Rectal smooth muscle tissue (tissue), 1 donor: ENCODE measurements at regions not wholly inside any gene's neighbourhood (a gene's known extent, or its start where the extent isn't known, plus 50 kb on each side); places are given as distances from the start of the nearest gene placed in this dataset.

Experiments used
- H3K27ac ChIP-seq: one replicate; pipeline ENCODE4 v1.7.0; 2013; ENCODE audit warnings: low read depth, low read length, inconsistent platforms
- H3K27me3 ChIP-seq: one replicate; pipeline ENCODE4 v1.7.0; 2013; ENCODE audit warnings: low read length; ENCODE audit not compliant: control insufficient read depth, insufficient read depth
- H3K36me3 ChIP-seq: one replicate; pipeline ENCODE4 v1.7.0; 2013; ENCODE audit warnings: low read length; ENCODE audit not compliant: control insufficient read depth, insufficient read depth
- H3K4me1 ChIP-seq: one replicate; pipeline ENCODE4 v1.7.0; 2013; ENCODE audit warnings: low read length; ENCODE audit not compliant: control insufficient read depth, insufficient read depth
- H3K4me3 ChIP-seq: one replicate; pipeline ENCODE4 v1.7.0; 2013; ENCODE audit warnings: low read length
- H3K9ac ChIP-seq: one replicate; pipeline ENCODE4 v1.7.0; 2013; ENCODE audit warnings: low read length

DNA sequence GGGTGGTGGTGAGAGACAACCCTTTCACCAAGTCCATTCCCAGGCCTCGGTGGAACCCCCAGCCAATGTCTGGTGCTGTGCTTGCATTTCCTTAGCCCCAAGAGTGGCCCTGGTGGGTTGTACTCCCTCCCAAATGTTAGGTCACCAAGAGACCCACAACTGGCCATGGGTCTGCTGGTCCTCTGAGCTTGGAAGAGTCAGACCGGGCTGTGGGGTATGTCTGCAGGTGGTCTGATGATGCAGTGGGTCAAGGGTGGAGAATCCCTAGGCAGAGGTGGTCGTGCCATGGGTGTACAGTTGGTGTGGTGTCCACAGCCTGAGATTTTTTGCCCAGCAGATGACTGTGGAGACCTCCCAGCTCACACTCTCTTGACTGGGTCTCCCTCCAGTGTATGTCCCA, 535.7 kb upstream of the CNKSR2 start:
- Histone ChIP-seq H3K9ac (no peak overlapping the region), H3K4me3 (no peak overlapping the region), H3K36me3 (no peaks in the 10 kb centered on the region), H3K27ac (no peak overlapping the region), H3K4me1 (no peaks in the 10 kb centered on the region), H3K27me3 (no peaks in the 10 kb centered on the region)

DNA sequence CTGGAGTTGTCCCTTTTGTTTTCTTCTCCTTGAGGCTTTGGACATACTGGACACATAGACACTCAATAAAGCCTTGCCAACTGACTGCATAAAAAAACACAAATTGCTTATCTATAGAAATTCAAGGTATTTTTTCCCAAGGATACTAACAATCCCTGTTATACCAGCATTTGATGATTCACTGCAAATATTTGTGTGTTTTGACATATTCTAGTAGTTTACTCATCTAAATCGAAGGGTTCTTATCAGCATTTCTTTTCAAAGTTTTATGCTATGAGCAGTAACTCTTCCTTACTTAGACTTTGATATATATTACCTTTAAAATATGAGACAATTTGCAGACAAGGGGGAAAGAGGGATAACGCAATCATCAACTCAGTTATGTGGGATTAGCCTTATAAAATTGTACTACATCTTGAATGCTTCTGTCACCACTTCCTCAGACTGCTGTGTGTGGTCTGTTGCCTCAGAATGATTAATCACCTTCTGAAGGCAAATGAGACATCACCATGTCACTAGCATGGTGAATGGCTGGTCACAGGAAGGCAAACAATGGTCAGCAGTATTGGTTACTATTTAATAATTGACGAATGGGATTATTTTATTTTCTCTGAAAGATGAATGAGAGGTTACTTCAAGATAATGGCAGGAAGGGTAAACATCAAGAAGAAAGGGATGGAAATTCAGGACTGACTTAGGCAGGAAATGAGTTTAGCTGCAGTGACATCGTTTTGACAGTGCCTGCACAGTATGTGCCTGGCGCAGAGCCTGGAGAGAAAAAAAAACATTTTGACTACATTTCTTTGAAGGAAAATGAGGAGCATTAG, 544.3 kb upstream of the CNKSR2 start:
- H3K27me3 ChIP-seq: no peaks in the 10 kb centered on the region
- no peak overlapping the region for H3K9ac ChIP-seq
- no peak overlapping the region for H3K4me3 ChIP-seq
- H3K4me1 ChIP-seq: no peaks in the 10 kb centered on the region
- H3K27ac ChIP-seq: no peak overlapping the region
- H3K36me3 ChIP-seq: no peaks in the 10 kb centered on the region

DNA sequence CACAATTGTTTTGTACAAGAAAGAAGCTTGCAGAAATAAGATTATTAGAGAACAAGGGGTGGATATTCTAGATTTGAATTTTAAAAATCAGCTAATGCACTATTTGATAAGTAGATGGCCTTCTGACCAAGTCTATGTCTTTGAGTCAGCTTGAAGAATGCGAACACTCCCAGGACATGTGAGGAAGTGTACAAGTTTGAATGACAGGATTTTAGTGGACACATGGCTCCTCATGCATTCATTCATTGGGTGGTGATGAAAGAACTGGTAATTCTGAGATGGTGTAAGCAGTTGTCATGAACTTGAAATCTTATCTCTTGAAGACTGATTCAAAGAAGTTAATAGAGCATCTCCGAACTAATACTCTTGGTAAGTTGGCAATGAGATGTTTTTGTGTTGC, 548.2 kb upstream of the CNKSR2 start:
- Histone ChIP-seq H3K4me1 (no peaks in the 10 kb centered on the region), H3K36me3 (no peaks in the 10 kb centered on the region)

DNA sequence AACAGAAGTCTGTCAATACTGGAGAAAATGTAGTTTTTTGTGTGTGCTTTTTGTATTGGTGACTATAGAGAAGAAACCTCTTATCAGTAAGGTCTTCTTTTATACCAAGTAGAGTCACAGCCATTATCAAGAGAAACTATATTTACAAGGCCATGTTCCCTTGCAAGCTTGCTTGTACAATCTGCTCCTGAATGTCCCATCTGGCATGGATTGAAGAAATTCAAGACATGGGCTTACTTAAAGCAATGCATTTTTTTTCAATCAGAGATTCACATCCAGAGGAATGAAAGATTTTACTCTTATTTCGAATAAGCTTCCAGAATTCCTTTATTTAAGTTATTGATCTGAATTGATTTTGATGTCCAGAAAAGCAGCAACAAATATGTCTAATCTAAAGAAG, 537.3 kb upstream of the RPS6KA3 start:
- Histone ChIP-seq H3K4me1 (no peaks in the 10 kb centered on the region), H3K27me3 (no peaks in the 10 kb centered on the region), H3K9ac (no peak overlapping the region), H3K27ac (no peak overlapping the region), H3K36me3 (no peaks in the 10 kb centered on the region), H3K4me3 (no peak overlapping the region)

More for the DNA sequence above, 548.2 kb upstream of the CNKSR2 start:
- Histone ChIP-seq H3K4me3 (no peak overlapping the region), H3K27me3 (no peaks in the 10 kb centered on the region), H3K27ac (no peak overlapping the region), H3K9ac (no peak overlapping the region)

DNA sequence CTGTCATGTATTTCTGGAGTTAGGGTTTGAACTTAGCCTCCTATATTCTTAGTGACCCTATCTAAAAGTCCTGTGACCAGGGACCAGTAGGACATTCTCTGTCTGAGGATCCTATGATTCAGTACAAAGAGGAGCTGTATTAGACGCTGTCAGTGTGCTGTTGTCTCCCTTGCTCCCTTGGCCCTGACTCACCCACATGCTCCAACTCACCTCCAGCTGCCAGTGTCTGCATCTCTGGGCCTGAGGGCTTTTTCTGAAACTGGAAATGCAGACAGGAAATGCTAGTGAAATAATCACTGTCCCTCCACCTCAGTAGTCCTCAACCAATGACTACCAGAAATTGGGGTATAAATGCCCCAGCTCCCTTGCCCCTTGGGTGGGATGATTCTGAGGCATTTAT, 535.3 kb upstream of the RPS6KA3 start:
- H3K4me3 ChIP-seq: no peak overlapping the region
- no peaks in the 10 kb centered on the region for H3K27me3 ChIP-seq
- H3K36me3 ChIP-seq: no peaks in the 10 kb centered on the region
- no peak overlapping the region for H3K9ac ChIP-seq
- H3K4me1 ChIP-seq: no peaks in the 10 kb centered on the region
- no peak overlapping the region for H3K27ac ChIP-seq

DNA sequence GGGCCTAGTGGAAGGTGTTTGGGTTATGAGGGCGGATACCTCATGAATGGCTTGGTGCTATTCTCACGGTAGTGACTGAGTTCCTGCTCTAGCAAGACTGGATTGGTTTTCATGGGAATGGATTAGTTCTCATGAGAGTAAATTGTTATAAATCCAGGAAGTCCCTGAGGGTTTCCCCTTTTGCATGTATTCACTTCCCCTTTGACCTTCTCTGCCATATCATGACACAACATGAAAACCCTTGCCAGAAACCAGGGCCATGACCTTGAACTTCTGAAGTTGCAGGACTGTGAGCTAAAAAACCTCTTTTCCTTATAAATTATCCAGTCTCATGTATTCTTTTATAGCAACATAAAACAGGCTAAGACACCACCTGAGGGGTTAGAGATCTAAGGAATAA, 529.7 kb upstream of the RPS6KA3 start:
- Histone ChIP-seq H3K4me1 (no peaks in the 10 kb centered on the region), H3K27ac (no peak overlapping the region), H3K9ac (no peak overlapping the region), H3K36me3 (no peaks in the 10 kb centered on the region), H3K27me3 (no peaks in the 10 kb centered on the region), H3K4me3 (no peak overlapping the region)

DNA sequence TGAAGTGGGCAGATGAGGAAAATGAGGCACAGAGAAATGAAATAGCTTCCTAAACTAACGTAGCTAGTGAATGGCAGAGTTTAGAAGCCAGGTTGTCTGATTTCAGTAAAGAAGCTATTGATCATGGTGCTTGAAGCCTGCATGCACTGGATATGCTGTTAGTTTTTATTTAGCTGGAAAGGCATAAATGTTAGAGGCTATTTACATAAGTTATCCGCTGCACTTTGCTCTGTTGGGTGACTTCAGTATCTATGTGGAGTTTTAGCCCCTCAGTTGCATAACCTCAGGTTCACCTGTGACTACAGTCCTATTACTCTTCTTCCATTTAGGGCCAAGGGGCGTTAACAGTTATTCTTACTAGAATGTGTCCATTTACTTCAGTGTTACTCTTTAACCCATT, 522.4 kb upstream of the RPS6KA3 start:
- Histone ChIP-seq H3K4me3 (no peak overlapping the region), H3K4me1 (no peaks in the 10 kb centered on the region), H3K36me3 (no peaks in the 10 kb centered on the region), H3K27ac (no peak overlapping the region), H3K9ac (no peak overlapping the region), H3K27me3 (no peaks in the 10 kb centered on the region)

DNA sequence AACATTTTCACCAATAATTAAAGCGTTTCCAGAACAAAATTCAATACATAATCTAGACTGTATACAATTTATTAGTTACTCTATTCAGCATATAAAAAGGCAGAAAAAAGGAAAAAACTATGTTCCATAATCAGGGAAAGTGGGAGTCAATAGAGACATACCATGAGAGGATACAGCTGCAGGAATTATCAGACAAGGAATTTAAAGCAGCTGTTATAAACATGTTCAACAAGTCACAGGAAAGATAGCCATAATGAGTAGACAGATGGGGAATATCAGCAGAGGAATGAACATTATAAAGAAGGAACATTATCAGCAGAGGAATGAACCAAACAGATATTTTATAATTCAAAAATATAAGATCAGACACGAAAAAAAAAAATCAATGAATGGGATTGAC, 500.6 kb upstream of the RPS6KA3 start:
- H3K27me3 ChIP-seq: no peaks in the 10 kb centered on the region
- no peaks in the 10 kb centered on the region for H3K4me1 ChIP-seq
- no peak overlapping the region for H3K27ac ChIP-seq
- H3K9ac ChIP-seq: no peak overlapping the region
- H3K36me3 ChIP-seq: no peaks in the 10 kb centered on the region
- no peak overlapping the region for H3K4me3 ChIP-seq

DNA sequence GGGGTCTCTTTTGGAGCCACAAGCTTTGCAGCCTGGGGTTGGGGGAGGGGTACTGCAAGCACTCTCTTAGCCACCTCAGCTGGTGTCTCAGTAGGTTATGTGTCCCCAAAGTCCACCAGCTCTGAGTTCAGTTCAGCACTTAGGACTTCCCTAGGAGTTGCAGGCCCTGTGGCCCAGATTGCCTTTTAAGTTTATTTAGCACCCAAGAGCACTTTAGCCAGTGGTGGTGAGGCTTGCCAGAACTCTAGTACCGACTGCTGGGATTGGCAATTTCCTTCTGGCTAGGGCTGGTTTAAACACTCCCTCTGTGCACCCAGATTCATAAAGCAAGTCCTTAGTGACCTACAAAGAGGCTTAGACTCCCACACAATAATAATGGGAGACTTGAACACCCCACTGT, 489.9 kb upstream of the RPS6KA3 start:
- Histone ChIP-seq H3K4me1 (no peaks in the 10 kb centered on the region), H3K4me3 (no peak overlapping the region), H3K27me3 (no peaks in the 10 kb centered on the region), H3K36me3 (no peaks in the 10 kb centered on the region), H3K9ac (no peak overlapping the region), H3K27ac (no peak overlapping the region)

DNA sequence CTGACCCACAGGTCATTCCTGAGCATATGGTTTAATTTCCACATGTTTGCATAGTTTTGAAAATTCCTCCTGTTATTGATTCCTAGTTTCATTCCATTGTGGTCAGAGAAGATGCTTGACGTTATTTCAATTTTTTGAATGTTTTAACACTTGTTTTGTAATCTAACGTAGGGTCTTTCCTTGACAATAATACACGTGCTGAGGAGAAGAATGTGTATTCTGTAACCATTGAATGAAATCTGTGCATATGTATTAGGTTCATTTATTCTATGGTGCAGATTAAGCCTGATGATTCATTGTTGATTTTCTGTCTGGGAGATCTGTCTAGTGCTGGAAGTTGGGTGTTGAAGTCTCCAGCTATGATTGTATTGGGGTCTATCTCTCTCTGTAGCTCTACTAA, 486.4 kb upstream of the RPS6KA3 start:
- H3K27ac ChIP-seq: no peak overlapping the region
- no peaks in the 10 kb centered on the region for H3K36me3 ChIP-seq
- no peaks in the 10 kb centered on the region for H3K27me3 ChIP-seq
- H3K4me3 ChIP-seq: no peak overlapping the region
- no peak overlapping the region for H3K9ac ChIP-seq
- H3K4me1 ChIP-seq: no peaks in the 10 kb centered on the region

DNA sequence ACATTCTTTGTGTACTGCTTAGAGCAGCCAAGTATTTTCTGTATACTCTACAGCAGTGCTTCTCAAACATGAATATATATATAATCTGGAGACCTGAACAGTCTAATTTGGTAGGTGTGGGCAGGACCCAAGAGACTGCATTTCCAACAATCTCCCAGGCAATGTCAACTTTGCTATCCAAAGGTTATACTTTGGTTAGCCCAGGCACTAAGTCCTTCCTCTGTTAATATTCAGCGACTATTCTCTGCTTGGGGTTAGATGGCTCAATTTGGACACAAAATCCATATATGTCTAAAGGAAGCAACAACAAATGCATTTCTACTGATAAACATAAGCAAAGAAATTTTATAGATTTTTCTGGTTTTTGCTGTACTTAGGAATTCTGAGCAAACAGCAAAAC, 480.0 kb upstream of the RPS6KA3 start:
- Histone ChIP-seq H3K27me3 (no peaks in the 10 kb centered on the region), H3K36me3 (no peaks in the 10 kb centered on the region), H3K9ac (no peak overlapping the region), H3K4me3 (no peak overlapping the region), H3K27ac (no peak overlapping the region), H3K4me1 (no peaks in the 10 kb centered on the region)

DNA sequence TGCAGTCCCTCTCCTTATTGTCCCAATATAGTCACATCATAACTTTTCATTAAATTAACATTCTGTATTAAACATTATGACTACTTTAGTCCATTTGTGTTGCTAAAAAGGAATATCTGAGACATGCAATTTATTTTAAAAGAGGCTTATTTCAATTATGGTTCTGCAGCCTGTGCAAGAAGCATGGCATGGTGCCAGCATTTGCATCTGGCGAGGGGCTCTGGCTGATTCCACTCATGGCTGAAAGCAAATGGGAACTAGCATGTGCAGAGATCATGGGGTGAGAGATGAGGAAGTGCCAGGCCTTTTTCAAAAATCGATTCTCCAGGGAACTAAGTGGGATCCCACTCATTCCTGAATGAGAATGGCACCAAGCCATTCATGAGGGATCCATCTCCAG, 476.3 kb upstream of the RPS6KA3 start:
- no peak overlapping the region for H3K27ac ChIP-seq
- H3K36me3 ChIP-seq: no peaks in the 10 kb centered on the region
- H3K9ac ChIP-seq: no peak overlapping the region
- H3K4me3 ChIP-seq: no peak overlapping the region
- H3K4me1 ChIP-seq: no peaks in the 10 kb centered on the region
- H3K27me3 ChIP-seq: no peaks in the 10 kb centered on the region

DNA sequence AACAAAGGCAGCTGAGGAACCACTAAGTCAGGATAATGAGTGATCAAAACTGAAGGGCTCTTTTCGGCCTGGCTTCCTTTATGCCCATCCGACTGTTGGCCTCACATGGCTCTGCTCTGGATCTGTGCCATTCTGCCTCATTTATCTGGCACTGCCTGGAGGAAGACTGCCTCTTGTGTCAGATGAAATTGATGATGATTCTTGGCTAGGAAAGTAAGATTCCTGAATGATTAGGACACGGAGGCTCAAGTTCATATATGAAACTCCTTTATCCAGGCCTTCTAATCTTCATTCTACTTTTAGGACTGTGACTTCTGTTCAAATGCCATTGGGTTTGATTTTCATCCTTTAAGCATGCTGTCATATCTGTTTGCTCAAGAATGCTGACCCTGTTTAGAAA, 475.4 kb upstream of the RPS6KA3 start:
- Histone ChIP-seq H3K27me3 (no peaks in the 10 kb centered on the region), H3K4me1 (no peaks in the 10 kb centered on the region), H3K36me3 (no peaks in the 10 kb centered on the region), H3K9ac (no peak overlapping the region), H3K4me3 (no peak overlapping the region), H3K27ac (no peak overlapping the region)
